NCI-H1694 treated with DMSO at 0.1 percent for 48 hours (cell line): ENCODE measurements at regions not wholly inside any gene's neighbourhood (a gene's known extent, or its start where the extent isn't known, plus 50 kb on each side); places are given as distances from the start of the nearest gene placed in this dataset.

Experiments
- DNase-seq: peaks from one replicate; lab custom pipeline; 2025; lab: John Stamatoyannopoulos, UW

DNA sequence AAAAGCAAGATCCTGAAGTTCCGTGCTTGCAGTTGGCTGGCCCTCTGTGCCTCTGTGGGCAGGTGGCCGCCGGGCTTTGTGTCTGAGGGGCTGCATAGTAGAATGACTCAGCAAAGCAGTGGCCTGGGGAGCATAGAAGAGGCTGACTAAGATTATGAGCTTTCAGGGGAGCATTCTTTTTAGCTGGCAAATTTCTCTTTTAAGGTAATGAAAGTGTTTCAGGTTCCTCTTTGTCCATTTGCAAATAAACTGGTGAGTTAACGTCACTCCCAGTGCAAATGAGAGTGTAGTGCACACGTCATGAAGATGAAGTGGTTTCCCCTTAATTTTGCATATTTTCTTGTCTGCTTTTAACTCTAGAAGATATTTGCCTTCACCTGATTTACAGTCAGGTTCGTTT is 98.6 kb downstream of the BCL2L11 start:
- no peak for DNase-seq

DNA sequence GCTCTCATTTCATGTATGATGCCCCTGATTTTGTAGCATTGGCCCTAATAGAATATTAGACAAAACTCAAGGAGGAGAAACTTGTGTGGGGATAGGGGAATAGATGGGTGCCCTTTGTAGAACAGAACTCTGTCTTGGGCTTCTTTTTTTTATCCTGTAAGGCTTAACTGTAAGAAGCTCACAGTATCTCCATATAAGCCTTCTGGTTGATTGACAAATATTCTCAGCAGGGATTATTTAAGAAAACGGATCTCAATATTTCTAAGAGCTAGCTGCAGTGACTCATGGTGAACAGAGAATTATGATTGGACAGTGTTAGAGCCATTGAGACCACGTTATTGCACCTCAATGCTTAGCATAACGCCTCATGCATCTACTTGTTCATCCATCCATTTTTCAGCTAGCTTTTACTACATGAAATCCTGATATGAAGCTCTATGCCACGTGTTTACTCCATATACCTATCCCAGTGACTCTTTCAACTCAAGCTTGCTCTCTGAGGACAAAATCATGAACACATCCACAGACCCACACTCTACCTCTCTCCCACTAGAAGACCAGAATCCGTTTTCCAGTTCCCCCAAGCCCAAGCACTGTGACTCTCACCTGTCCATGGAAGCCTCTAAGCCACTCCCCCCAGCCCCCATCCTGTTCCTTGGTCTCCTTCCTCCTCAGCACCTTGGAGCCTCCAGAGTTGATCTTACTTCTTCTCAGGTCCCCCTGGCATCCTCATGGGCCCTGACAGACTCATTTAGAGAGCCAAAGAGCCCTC is 99.2 kb downstream of the BCL2L11 start:
- DNase-seq: no peak

DNA sequence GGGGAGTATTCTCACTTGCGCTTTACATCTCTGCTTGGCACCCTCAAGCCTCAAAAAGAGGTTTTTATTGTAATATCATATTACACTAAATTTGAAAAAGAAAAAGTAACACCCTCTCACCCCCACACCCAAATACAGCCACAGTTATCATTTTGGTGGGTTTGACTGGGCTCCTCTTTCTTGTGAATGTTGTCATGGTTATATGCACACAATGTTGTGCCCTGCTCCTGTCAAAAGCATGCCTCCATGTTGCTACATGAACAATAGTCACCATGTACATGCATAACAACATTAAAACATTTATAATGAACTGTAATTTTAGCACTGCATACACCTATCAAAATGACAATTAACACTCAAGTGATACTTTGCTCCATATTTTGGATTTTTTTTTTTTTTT is 100.2 kb downstream of the BCL2L11 start:
- DNase-seq: no peak

DNA sequence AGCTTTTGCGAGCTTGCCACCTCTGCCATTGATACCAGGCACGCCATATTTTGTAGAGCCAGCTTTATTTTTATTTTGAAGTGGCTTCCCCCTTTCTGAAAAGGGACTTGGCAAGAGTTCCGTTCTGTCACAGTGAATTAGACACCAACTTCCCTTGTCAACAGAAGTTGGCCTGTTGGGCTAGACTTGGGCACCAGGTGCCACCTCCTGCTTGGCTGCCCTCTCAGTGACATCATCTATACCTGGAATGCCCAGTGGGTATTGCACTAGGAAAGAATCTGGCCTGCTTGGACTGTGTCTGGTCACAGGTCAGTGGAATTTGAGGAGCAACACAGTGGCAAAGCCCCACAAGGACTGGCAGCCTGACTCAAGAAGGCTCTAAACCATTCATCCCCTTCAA is 101.0 kb downstream of the BCL2L11 start:
- DNase-seq: no peak

DNA sequence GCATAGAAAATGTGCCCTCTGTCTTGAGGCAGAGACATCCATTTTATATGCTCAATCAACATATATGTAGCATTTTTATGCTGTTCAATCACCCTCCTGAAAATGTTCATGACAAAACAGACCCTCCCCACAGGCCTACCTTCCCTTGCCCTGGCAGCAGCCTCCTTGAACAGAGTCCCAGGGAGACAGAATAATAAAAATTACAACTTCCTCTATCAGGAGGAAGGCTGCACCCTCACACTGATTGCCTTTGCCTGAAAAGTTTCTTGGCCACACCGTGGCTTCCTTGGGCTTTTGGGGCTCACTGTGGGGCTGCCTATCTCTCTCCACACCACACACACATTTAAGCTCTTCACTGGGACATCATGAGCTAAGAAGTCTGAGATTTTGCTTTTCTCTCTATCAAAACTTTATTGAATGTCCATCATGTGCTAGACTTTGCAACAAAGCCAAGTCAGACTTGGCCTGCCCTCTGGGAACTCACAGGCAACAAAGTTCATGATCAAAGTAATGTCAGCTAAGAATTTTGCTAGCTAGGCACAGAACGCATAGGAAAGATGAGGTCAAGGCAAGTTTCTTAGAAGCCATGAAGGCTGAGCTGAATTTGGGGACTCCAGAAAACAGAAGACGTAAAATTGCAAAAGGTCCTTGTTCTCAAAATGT is 101.6 kb downstream of the BCL2L11 start:
- no peak for DNase-seq

DNA sequence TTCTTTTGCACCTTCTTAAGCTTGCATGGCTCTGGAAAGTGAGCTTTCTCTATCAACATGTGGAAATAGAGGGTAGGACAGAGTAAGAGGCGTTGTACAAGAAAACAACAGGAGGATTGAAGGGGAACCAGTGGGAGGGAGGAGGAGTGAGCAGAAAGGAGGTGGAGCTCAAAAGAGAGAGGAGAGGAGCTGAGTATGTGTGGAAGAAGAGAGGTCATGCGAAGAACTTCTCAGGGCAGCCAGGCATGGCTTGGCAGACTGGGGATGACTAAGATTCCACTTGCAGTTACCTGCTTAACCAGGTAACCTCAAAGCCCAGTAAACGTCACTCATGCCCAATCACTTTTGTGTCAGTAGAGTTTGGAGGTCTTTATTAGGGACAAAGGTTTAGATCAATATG is 105.1 kb downstream of the BCL2L11 start:
- DNase-seq: no peak

DNA sequence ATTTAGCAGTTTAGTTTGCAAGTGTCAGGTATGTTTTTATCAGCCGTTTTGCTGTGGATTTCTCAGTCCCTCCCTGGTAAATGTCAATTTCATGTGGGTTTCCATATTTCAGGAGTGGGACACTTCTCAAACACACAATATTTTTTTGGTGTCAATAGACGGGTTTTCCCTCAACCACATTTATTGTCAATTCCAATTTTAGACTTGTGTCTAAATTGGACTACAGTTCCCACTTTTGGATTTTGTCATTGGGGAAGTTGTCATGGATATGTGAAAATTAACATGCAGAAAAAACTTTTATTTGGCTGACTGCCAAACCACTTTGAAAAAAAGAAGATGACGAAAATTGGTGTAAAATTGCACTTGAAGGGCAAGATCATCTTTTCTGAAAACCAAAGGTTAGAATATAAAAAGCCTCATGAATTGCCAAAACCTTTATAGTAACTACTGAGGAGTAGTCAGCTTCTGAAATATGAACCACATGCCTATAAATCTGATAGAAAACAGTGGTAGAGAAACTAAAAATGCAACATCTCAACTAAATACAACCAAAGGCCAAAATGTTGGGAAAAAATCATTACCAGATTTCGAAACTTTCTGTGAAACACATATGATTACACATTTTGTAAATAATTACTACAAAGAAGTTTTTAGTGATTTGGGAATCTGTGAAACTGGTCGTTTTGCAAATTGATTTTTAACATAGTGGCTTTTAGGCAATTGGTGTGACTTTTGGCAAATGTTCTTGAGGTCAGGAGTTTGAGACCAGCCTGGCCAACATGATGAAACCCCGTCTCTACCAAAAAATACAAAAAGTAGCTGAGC is 106.4 kb downstream of the BCL2L11 start:
- DNase-seq: no peak

DNA sequence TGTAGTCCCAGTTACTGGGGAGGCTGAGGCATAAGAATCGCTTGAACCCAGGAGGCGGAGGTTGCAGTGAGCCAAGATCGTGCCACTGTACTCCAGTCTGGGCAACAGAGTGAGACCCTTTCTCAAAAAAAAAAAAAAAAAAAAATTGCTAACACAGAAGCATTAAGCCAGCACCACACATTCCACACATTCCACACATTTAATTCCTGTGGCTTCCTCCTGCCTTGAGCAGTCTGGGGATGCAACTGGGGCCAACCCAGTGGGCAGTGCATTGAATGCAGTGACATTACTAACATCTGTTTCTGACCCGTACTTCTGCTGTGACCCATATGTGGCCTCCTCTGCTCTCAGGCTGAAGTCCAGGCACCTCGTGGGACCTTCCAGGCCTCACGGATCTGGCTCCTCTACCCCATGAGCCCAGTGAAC is 107.0 kb downstream of the BCL2L11 start:
- no peak for DNase-seq

DNA sequence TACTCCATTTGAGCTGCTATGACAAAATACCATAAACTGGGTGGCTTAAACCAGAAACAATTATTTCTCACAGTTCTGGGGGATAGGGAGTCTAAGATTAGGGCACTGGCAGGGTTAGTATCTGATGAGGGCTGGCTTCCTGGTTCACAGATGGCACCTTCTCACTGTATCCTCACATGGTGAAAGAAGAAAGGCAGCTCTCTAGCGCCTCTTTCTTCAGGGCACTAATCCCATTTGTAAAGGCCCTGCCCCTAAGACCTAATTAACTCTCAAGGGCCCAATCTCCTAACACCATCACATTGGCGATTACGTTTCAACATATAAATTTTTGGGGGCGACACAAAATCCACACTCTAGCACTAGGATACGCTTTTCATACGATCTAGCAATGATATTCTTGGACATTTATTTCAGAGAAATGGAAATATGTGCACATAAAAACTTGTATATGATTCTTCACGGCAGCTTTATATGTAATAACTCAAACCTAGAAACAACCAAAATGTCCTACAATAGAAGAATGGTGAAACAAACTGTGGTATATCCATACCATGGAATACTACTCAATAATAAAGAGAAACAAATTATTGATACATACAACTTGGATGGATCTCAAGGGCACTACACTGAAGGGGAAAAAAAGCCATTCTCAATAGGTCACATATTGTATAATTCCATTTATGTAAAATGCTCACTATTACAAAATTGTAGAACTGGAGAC is 111.0 kb downstream of the BCL2L11 start:
- DNase-seq: no peak

DNA sequence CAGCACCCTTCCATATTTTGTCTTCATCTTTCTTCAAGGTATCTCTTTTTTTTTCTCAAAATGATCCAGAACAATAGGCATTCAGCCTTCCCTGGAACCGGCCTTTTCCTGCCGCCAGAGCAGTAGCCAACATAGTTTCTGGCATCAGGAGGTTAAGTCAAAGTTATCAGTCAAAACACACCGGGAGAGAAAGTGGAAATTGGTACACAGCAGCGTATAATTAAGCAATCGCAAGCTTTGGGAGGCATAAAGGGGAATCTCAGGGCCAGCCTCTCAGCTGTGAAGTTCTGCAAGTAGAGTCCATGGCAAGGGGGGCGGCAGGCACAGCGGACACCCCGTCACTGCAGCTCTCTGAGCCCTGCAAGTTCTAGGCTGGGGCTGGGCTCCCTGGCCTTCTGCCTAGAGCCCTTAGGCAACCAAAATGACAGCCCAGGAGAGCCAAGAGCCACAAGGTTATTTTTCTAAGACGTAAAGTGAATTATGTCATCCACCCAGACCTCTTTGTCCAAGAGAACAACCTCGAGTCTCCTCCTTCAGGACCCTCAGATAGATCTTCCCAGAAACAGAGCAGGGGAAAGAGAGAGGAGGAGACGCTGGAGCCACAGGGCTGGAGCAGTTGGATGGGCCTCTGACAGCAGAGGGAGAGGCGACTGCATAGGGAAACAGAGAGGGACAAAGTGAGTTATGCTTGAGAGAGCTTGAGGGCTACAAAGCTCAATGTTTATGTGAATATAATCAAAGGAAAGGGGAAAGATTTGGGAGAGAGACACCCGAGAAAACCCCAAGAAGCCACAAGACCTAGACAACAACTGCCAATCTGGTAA is 114.7 kb downstream of the BCL2L11 start:
- DNase-seq: no peak

DNA sequence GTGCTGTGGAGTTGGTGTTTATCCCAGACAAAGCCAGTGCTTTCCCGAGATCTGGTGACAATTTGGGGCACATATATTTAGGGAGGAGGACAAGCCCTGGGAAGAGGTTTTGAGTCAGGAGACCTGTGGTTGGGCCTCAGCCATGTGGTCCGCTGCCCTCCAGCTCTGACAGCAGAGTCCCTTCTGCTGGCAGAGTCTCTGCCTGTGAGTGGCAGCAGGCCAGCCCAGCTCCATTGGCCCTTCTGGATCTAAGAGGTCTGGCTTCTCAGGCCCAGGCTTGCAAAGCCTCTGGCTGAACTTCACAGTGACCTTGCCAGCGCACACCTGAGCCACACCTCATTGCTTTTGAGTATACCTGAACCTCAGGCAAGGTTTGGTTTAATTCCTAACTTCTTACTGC is 115.3 kb downstream of the BCL2L11 start:
- no peak for DNase-seq

DNA sequence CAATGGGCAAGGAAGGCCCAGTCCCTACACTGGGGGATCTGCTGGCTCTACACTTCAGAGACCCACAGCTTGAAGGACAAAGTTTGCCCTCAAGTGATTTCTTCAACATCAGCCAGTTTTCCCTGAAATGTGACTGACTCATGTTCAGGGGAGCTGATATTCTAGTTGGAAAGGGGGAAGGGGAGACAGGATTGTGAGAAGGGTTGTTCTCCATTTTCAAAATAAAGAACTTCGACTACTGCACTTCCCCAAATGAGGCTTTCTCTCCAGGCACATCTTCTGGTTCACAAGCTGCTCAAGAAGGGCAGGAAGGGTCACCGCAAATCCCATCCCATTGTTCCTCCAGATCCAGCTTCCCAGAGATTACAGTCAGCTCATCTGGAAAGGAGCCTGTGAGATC is 117.6 kb downstream of the BCL2L11 start:
- DNase-seq: no peak

DNA sequence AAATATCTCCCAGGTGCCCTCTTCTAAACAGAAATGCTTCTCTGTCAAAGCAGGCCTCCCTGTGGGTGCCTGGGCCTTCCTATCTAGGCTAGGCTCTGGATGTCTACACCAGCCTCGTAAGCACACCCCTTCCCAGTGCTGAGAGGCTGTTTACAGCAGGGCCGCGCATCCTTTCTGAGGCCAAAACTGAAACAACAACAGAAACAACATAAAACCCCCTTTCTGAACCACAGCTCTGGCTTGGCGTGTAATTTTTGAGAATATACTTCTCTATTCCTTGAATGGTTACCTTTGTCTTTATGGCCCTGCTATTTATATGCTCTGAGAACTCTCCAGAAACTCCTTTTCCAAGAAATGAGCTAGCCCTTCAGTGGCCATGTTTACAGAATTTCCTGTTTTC is 118.4 kb downstream of the BCL2L11 start:
- DNase-seq: no peak

DNA sequence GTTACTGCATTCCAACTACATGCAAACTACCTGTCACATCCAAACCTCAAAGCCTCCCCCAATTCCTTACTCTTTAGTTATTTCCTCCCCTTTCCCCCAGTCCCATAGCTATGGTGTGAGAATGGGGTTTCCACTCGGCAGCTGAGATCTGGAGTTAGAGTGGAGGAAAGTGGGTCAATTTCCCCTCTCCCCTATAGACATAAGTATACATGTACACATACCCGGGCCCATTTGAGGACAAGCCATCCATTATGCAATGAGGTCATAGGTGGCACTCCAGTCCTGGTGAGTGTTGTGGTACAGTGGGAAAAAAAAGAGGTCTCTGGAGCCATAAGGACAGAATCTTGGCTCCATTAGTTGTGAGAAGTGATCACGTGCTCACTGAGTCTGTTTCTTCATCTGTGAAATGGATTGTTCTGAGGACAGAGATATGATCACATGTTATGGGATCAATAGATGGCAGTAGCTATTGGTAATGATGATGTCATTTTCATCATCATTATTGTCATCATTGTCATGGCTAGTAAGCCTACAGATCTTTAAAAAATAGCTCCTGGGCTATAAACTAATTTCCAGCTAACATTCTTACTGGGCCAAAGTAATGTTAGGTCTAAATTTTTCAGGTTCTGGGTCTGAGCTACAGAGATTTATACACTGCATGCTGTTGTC is 119.0 kb downstream of the BCL2L11 start:
- DNase-seq: no peak

DNA sequence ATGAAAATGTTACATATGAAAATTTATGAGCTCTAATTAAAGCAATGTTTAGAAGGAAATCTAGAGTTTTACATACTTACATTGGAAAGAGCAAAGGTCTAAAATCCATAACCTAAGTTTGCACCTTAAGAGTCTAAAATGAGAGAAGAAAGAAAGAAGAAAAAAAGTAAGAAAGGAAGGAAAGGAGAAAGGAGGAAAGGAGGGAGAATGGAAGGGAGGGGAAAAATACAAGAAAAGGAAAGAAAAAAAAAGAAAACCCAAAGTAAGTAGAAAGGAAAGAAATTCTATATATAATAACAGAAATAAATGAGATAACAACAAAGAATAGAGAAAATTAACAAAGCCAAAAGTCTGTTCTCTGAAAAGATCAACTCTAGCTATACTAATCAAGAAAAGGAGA is 122.6 kb downstream of the BCL2L11 start:
- DNase-seq: no peak

DNA sequence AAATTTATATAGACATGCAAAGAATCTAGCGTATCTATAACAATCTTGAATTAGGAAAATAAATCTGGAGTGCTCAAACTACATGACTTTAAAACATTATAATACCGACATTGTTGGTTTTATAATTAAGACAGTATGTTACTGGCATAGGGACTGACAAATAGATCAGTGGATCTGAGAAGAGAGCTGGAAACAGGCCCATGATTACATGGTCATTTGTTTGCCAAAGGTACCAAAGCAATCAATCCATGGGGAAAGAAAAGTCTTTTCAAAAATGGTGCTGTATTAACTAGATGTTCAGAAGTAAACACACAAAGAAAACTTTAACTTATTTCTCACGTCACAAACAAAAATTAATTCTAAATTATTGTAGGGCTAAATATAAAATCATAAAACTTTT is 124.2 kb downstream of the BCL2L11 start:
- DNase-seq: no peak

DNA sequence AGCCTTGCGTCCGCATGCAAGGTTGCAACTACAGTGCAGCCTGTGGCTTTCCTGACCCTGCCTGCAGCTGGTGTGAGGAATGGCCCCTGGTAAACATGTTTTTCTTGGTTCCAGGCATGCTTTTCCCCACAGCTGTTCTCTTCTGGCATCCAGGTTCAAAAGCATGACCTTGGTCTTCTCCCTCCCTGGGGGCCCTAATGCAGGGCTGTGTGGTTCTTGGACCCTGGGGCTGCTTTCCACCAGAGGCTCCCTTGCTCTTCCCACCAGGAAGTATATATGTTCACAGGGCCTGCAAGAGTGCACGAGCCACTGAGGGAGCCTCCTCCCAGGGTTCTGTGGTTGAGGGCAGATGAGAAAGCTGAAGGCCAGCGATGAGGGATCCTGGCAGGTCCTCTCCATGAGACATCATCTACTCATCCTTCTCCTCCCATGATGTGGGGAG is 125.9 kb downstream of the BCL2L11 start:
- DNase-seq: no peak

DNA sequence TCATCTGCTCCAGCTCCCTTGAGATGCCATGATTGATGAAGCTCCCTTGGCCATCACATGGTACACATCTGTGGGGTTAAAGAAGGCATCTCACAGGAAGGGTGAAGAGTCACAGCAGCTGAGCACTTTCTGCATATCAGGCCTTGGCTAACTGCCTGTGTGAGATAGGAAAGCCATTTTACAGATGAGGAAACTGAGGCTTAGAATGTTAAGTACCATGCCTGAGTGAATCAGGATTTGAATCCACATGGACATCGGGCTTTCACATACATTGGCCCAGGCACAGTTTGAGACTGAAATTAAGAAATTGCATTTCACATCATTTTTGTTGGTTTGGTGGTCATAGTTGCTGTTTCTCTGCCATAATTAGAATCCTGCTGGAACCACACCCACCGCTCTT is 126.8 kb downstream of the BCL2L11 start:
- no peak for DNase-seq

DNA sequence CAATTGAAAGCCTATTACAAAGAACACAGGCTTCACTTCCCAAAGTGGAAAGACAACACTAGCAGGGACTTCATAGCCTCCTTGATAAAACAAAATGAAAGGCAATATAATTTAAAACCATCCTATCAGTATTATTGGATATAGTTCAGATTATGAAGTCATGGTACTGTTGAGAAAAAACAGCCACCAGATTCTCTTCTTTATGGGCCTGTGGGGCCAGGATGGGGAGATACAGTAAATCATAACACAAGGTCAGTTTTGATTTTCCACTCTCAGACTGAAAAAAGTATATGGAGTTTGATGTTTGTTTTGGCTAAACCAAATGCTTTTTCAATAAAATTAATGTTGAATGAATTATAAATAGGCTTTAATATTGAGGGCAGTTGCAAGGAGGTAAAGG is 129.1 kb downstream of the BCL2L11 start:
- DNase-seq: no peak

DNA sequence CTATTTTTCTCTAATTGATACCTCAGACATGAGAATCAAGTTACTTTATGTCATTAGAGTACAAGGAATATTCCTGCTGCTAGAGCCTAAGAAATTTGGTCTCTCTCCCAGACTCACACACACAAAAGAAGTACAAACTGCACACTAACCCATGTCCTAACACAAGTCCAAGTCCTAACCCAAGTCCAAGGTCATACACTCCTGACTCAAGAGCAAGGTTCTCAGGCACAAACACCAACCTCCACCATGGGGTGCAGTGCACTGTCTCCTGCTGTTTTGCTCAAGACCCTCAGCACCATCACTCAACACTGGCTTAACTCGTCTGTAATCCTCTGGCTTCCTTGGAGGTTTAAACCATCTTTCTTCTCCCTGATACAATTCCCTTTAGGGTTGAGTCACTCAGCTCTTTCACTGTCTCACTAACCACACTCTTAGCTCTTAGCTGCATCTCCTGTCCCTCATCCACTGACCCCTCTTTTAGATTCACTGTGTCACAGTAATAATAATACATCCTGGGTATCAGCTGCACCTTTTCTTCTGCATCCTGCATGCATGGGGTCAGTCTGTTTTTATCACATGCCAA is 129.8 kb downstream of the BCL2L11 start:
- no peak for DNase-seq
